GM19238 (cell line): ENCODE measurements at regions not wholly inside any gene's neighbourhood (a gene's known extent, or its start where the extent isn't known, plus 50 kb on each side); places are given as distances from the start of the nearest gene placed in this dataset.

Experiments used
- DNase-seq: peaks from one replicate; pipeline ENCODE4 v3.0.0; 2011; ENCODE audit warnings: low spot score; ENCODE audit not compliant: insufficient read length

- no peak for DNase-seq
These were observed 59.5 kb upstream of the FAM9C start for GRCh38 chrX:13103914-13104274.

GRCh38 chrX:13103188-13103913, 58.9 kb upstream of the FAM9C start:
- no peak for DNase-seq

DNA sequence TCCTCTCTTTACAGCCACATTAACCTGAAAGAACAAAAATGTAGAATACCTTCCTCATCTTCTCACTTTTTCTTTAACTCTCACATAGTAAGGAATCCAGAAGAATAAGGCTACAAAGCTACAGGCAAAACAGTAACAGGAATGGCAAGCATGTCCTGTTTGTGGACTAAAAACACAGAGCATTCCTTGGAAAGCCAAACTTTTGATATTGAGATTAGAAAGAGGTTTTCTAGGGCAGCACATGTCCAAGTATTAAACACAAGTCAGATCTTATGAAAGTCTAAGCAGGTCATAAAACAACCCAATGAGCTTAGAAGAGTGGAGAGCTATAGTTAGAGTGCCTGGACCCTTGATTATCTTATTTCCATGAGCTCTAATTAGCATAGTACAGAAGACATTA, 58.2 kb upstream of the FAM9C start:
- no peak for DNase-seq

DNA sequence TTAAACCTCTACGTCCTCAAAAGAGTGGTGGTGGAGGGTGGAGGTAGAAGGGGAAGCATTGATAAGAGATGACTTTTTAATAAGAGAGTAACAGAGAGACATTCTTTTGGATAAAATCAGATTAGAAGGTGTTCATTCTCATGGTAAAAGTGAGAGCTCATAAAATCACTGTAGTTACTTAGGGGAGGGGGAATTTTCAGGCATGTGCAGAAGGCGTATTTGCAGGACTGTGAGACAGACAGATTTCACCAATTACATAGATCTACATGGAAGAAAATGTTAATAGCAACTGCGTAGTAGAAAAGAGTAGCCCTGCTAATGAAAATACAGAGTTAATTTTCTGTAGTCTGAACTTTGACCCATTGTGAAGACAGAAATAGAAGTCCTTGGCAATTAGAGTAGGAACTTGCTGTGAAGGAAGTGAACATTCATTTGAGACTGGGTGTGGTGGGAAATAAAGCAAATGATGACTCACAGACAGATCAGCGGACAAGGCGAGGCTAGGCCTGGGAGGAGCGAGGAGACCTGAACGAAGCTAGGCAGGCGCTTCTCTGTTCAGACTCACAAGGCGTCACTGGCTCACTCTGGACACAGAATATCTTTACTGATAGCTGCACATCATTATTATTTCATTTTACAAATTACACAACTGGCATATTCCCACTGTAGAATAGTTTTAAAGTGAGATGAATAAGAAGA, 57.2 kb upstream of the FAM9C start:
- no peak for DNase-seq

DNA sequence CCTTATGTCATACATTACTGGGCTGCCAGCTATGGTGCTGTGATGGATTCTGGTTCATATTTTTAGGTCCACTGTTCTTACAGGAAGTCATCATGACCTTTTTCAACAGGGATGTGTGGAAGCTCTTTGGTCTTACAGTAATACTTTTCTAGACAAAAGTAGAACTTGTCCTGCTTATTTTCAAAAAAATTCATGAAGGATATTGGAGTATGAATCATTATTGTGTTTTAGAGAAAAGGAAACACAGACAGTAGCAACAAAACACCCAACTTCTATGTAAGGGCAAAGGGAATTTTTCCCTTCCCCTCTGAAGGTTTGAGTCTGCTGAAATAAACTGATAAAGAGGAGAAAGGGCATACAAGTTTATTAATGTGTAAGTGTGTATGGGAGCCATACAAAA, 54.7 kb upstream of the FAM9C start:
- no peak for DNase-seq

DNA sequence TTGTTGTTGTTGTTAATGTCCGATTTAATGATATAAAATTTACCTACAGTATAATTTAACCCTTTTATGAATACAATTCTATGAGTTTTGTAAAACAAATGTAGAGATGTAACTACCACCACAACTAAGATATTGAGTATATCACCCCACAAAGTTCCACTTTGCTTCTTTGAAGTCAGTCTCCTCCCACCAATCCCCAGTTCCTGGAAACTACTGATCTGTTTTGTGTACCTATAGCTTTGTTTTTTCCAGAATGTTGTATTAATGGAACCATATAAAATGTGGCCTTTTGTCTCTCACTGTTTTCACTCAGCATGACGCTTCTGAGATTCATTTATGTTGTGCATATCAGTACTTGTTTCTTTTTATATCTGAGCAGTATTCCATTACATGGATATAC, 52.3 kb upstream of the FAM9C start:
- DNase-seq, result no peak

DNA sequence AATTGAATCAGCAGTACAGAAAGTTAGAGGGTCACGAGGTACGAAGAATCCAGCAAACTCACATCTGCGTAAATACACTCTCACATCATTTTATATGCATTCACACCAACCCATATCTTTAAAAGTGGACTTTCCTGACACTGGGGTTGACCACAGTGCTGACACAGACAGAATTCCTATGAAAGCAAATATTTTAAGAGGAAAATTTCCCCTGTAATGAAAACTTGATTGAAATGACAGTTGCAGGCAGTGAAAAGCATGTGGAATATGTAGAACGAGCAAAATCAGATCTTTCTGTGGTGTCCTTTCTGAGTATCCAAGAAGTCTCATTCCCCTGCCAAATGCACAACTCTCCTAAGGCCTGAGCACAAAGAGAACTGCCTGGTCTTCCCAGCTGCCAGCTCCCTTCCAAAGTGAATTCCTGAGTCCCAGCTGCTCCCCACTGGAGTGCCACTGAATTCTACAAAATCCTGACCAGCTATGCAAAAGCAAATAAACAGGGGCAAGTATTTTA, 50.5 kb upstream of the FAM9C start:
- no peak for DNase-seq

- DNase-seq, result no peak
These were observed 50.0 kb upstream of the FAM9C start for GRCh38 chrX:13094374-13094773.
